ENCODE measurements at regions not wholly inside any gene's neighbourhood (a gene's known extent, or its start where the extent isn't known, plus 50 kb on each side); places are given as distances from the start of the nearest gene placed in this dataset.
"Not testable (repeated sequence)": the region's sequence is repeated elsewhere in the genome, so short reads cannot be mapped to it uniquely, and the experiment has no call there.

DNA sequence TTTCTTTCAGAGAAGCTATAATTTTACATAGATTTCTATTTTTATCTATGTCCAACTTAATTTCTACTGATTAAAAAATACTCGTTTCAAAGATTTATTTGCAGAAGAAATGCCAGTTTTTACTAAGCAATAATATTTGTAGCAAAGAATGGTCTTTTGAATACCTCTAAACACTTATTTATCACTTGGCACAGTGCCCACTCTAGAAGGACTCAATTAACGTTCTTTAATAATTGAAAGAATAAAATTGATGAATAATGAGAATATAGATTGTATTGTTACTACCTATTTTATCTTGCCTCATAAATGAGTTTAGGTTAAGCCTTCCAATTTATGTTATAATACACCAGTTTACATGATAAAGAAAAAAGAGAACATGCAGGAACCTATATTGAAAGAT lies 889.7 kb upstream of the CDH9 start:
- ATAC-seq (no peak), DNase-seq (no peak)
- Mint-ChIP-seq H3K36me3 (no peaks in the 10 kb centered on the region), H3K9me3 (peaks cover 8 to 20% (median 14%) of the 10 kb centered on the region in 9 donors), H3K4me3 (no peak overlapping the region), H3K27ac (no peak overlapping the region), H3K4me1 (peaks cover 0 to 1% (median 0%) of the 10 kb centered on the region in 4 donors), H3K27me3 (no peaks in the 10 kb centered on the region)
- POLR2A ChIA-PET = no interaction called here

DNA sequence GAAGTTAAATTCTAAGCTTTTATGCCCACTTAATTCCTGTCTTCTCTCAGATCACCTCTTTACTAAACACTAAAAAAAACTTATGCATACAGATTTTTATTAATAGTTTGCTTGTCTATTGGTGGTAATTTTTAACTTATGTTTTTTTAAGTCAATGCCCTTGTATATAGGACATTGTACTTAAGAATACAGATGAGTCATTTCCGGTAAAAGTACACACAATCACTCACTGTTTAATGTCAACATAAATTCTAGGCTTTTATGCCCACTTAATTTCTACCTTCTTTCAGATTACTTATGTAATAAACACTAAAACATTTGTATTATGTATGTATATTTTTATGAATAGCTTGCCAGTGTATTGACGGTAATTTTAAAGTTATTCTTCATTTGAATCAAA lies 872.8 kb upstream of the CDH9 start:
- ATAC-seq = no peak
- H3K4me3 Mint-ChIP-seq = no peak overlapping the region
- no peaks in the 10 kb centered on the region for H3K4me1 Mint-ChIP-seq

GRCh38 chr5:27908341-27908740 lies 870.0 kb upstream of the CDH9 start:
- no peaks in the 10 kb centered on the region for H3K4me1 Mint-ChIP-seq
- H3K9me3 Mint-ChIP-seq = peaks cover 3 to 34% (median 17%) of the 10 kb centered on the region in 9 donors
- H3K36me3 Mint-ChIP-seq = no peaks in the 10 kb centered on the region
- ATAC-seq = no peak
- no peak for DNase-seq
- POLR2A ChIA-PET = no interaction called here
- no peak overlapping the region for H3K27ac Mint-ChIP-seq
- H3K4me3 Mint-ChIP-seq = no peak overlapping the region
- no peaks in the 10 kb centered on the region for H3K27me3 Mint-ChIP-seq

More for the DNA sequence above, 872.8 kb upstream of the CDH9 start:
- no peaks in the 10 kb centered on the region for H3K36me3 Mint-ChIP-seq
- H3K27me3 Mint-ChIP-seq = no peaks in the 10 kb centered on the region
- POLR2A ChIA-PET = no interaction called here
- H3K27ac Mint-ChIP-seq = no peak overlapping the region
- no peak for DNase-seq
- H3K9me3 Mint-ChIP-seq = peaks cover 1 to 27% (median 15%) of the 10 kb centered on the region in 9 donors

- no peak overlapping the region for H3K4me3 Mint-ChIP-seq
- no peak overlapping the region for H3K27ac Mint-ChIP-seq
- no peaks in the 10 kb centered on the region for H3K4me1 Mint-ChIP-seq
- POLR2A ChIA-PET = no interaction called here
- H3K36me3 Mint-ChIP-seq = no peaks in the 10 kb centered on the region
- no peak for ATAC-seq
- H3K9me3 Mint-ChIP-seq = peaks cover 3 to 39% (median 16%) of the 10 kb centered on the region in 9 donors
- H3K27me3 Mint-ChIP-seq = no peaks in the 10 kb centered on the region
- no peak for DNase-seq
Observed at GRCh38 chr5:27906931-27907601, 868.7 kb upstream of the CDH9 start.

DNA sequence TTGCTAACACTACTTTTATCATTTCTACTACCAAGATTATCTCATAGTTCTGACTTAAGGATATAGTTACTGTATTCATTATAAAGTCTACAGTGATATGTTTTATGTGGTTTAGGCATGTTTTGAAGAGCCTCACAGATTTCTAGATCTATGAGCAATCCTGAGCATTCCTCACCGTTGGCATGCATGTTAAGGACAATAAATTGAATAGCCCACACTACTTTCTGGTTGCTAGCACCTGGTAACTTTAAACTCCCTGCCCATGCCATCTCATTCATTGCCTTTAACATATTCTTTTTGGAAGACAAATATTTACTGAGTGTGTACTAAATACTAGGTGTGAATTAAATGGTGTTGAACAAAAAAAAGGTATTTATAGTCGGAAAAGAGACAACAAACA lies 868.1 kb upstream of the CDH9 start:
- DNase-seq = no peak
- H3K27me3 Mint-ChIP-seq = no peaks in the 10 kb centered on the region
- peaks cover 5 to 44% (median 19%) of the 10 kb centered on the region in 9 donors for H3K9me3 Mint-ChIP-seq
- H3K4me3 Mint-ChIP-seq = no peak overlapping the region
- H3K27ac Mint-ChIP-seq = no peak overlapping the region
- POLR2A ChIA-PET = no interaction called here
- ATAC-seq = no peak
- H3K36me3 Mint-ChIP-seq = no peaks in the 10 kb centered on the region
- H3K4me1 Mint-ChIP-seq = no peaks in the 10 kb centered on the region

DNA sequence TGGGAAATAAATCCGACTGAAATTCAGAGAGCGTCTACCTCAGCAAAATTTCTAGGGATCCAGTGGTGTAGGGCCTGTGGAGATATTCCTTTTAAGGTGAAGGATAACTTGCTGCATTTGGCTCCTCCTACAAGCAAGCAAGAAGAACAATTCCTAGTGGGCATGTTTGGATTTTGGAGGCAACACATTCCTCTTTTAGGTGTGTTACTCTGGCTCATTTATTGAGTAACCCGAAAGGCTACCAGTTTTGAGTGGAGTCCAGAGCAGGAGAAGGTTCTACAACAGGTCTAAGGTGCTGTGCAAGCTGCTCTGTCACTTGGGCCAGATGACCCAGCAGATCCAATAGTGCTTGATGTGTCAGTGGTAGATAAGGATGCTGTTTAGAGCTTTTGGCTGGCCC lies 862.4 kb upstream of the CDH9 start:
- Mint-ChIP-seq H3K36me3 (no peaks in the 10 kb centered on the region), H3K9me3 (peaks cover 4 to 36% (median 15%) of the 10 kb centered on the region in 9 donors), H3K4me1 (no peaks in the 10 kb centered on the region), H3K4me3 (no peak overlapping the region), H3K27ac (no peak overlapping the region), H3K27me3 (no peaks in the 10 kb centered on the region)
- ATAC-seq (no peak), DNase-seq (no peak)
- POLR2A ChIA-PET = no interaction called here

DNA sequence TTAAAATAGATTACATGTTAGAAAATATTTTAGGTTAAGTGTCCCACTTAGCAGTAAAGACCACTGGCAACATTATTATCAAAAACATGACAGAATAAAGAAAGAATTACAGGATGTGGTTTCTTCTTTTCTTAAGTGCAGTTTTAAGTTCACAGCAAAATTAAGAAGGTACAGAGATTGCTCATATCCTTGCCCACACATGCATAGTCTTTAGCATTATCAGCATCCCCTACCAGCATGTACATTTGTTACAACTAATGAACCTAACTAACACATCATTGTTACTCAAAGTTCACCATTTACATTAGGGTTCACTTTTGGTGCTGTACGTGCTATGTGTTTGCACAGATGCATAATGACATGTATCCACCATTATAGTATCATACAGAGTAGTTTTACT lies 837.7 kb upstream of the CDH9 start:
- POLR2A ChIA-PET = no interaction called here
- H3K27me3 Mint-ChIP-seq = no peaks in the 10 kb centered on the region
- no peaks in the 10 kb centered on the region for H3K4me1 Mint-ChIP-seq
- no peak for DNase-seq
- H3K4me3 Mint-ChIP-seq = no peak overlapping the region
- H3K27ac Mint-ChIP-seq = no peak overlapping the region
- H3K36me3 Mint-ChIP-seq = no peaks in the 10 kb centered on the region
- ATAC-seq = no peak
- peaks cover 7 to 51% (median 27%) of the 10 kb centered on the region in 9 donors for H3K9me3 Mint-ChIP-seq

DNA sequence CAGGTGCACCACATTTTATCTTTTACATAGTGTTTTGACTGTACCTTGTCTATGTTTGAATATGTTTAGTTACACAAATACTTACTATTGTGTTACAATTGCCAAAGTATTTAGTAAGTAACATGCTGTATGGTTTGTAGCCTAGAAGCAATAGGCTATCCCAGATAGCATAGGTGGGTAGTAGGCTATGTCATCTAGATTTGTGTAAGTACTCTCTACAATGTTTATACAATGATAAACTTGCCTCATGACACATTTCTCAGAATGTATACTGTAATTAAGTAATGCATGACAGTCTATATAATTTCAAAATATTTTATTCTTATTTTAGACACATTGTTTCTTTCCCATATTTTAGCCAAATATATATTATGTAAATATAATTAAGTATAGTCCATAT lies 836.8 kb upstream of the CDH9 start:
- no peaks in the 10 kb centered on the region for H3K4me1 Mint-ChIP-seq
- DNase-seq (no peak), ATAC-seq (no peak)
- peaks cover 8 to 49% (median 29%) of the 10 kb centered on the region in 9 donors for H3K9me3 Mint-ChIP-seq
- POLR2A ChIA-PET = no interaction called here
- H3K4me3 Mint-ChIP-seq = no peak overlapping the region
- no peak overlapping the region for H3K27ac Mint-ChIP-seq
- H3K36me3 Mint-ChIP-seq = no peaks in the 10 kb centered on the region
- no peaks in the 10 kb centered on the region for H3K27me3 Mint-ChIP-seq

- ATAC-seq = no peak
Observed at GRCh38 chr5:27868292-27868691, 829.9 kb upstream of the CDH9 start.

GRCh38 chr5:27855491-27855890 lies 817.1 kb upstream of the CDH9 start:
- Mint-ChIP-seq H3K4me1 (no peaks in the 10 kb centered on the region), H3K36me3 (no peaks in the 10 kb centered on the region), H3K4me3 (no peak overlapping the region), H3K27ac (no peak overlapping the region), H3K27me3 (no peaks in the 10 kb centered on the region), H3K9me3 (peaks cover 0 to 35% (median 14%) of the 10 kb centered on the region in 9 donors)
- DNase-seq = no peak
- ATAC-seq = no peak
- POLR2A ChIA-PET = no interaction called here

More at GRCh38 chr5:27868292-27868691, 829.9 kb upstream of the CDH9 start:
- Mint-ChIP-seq H3K27me3 (no peaks in the 10 kb centered on the region), H3K4me1 (no peaks in the 10 kb centered on the region), H3K9me3 (peaks cover 1 to 39% (median 23%) of the 10 kb centered on the region in 9 donors), H3K4me3 (no peak overlapping the region), H3K36me3 (no peaks in the 10 kb centered on the region), H3K27ac (no peak overlapping the region)
- POLR2A ChIA-PET = no interaction called here
- DNase-seq = no peak

GRCh38 chr5:27854243-27854852 lies 816.0 kb upstream of the CDH9 start:
- no peak for ATAC-seq
- no peaks in the 10 kb centered on the region for H3K27me3 Mint-ChIP-seq
- no peak overlapping the region for H3K4me3 Mint-ChIP-seq
- H3K9me3 Mint-ChIP-seq = peaks cover 2 to 35% (median 11%) of the 10 kb centered on the region in 9 donors
- POLR2A ChIA-PET = no interaction called here
- H3K4me1 Mint-ChIP-seq = no peaks in the 10 kb centered on the region
- H3K36me3 Mint-ChIP-seq = no peaks in the 10 kb centered on the region
- no peak for DNase-seq
- no peak overlapping the region for H3K27ac Mint-ChIP-seq

DNA sequence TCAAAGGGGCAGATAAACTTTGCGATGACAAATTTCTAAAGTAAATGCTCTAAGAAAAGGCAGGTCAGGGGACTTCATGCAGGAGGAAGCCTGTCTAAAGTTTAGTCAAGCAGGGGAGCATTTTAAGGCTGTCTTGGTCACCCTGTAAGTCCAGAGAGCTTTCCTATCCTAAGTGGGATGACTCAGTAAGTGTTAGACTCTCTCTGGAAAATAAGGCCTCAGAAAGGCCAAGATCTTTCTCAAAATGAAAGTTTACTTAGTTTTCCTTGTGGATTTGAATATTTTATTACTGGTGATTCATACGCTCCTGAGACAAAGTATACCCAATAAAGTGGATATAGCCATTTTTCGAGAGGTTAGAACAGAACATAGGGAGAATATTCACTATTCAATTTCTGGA lies 806.9 kb upstream of the CDH9 start:
- ATAC-seq (no peak), DNase-seq (no peak)
- H3K36me3 Mint-ChIP-seq = no peaks in the 10 kb centered on the region
- H3K27me3 Mint-ChIP-seq = no peaks in the 10 kb centered on the region
- H3K4me3 Mint-ChIP-seq = no peak overlapping the region
- H3K27ac Mint-ChIP-seq = no peak overlapping the region
- H3K4me1 Mint-ChIP-seq = no peaks in the 10 kb centered on the region
- POLR2A ChIA-PET = no interaction called here
- peaks cover 0 to 39% (median 17%) of the 10 kb centered on the region in 9 donors for H3K9me3 Mint-ChIP-seq

DNA sequence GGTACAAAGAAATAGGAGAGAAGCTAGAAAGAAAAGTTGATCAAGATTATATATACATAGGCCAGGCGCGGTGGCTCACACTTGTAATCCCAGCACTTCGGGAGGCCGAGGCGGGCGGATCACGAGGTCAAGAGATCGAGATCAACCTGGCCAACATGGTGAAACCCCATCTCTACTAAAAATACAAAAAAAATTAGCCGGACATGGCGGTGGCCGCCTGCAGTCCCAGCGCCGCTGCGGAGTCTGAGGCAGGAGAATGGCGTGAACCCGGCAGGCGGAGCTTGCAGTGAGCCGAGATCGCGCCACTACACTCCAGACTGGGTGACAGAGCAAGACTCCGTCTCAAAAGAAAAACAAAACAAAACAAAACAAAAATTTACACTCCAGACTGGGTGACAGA lies 798.3 kb upstream of the CDH9 start:
- POLR2A ChIA-PET, DNase-seq, H3K4me3 Mint-ChIP-seq, H3K36me3 Mint-ChIP-seq, H3K4me1 Mint-ChIP-seq, H3K27me3 Mint-ChIP-seq, ATAC-seq, H3K27ac Mint-ChIP-seq: not testable (repeated sequence)
- H3K9me3 Mint-ChIP-seq = peaks cover 5 to 39% (median 15%) of the 10 kb centered on the region in 9 donors

- no peak for DNase-seq
- H3K4me3 Mint-ChIP-seq = no peak overlapping the region
- no peaks in the 10 kb centered on the region for H3K4me1 Mint-ChIP-seq
- ATAC-seq = no peak
- H3K9me3 Mint-ChIP-seq = peaks cover 6 to 29% (median 15%) of the 10 kb centered on the region in 9 donors
- H3K27me3 Mint-ChIP-seq = no peaks in the 10 kb centered on the region
- no peaks in the 10 kb centered on the region for H3K36me3 Mint-ChIP-seq
- POLR2A ChIA-PET = no interaction called here
- H3K27ac Mint-ChIP-seq = no peak overlapping the region
Observed at GRCh38 chr5:27832886-27833285, 794.5 kb upstream of the CDH9 start.

Measured in naive thymus-derived CD8-positive, alpha-beta T cell (primary cell).